ENCODE measurements at regions not wholly inside any gene's neighbourhood (a gene's known extent, or its start where the extent isn't known, plus 50 kb on each side); places are given as distances from the start of the nearest gene placed in this dataset.

DNA sequence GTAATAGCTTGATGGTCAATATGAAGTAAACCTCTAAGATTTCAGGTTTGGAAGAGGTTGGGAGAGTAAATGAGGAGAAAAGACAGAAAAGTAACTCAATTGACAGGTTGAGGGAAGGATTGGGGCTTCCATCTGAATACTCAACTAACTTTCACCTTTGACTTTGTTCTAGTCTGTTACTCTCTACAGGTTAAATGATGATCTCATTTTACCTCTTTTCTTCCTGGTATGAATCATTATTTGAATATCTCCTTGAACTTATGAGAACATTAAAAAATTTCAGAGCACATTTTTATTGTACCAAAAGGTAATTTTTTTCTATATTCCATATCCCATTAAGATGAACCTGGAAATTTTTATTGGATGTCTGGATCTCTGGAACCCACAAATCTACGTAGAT lies 87.9 kb upstream of the KCNH8 start:
- H4K91ac ChIP-seq (replicated peaks; ENCODE audit: insufficient read length, low read length), result no peak overlapping the region
- no peaks in the 10 kb centered on the region for H3K36me3 ChIP-seq (ENCODE audit: control insufficient read depth in 2 of 4, insufficient read depth in 4 of 4, low read length in 3 of 4)
- POLR2A ChIA-PET (ENCODE audit: partially characterized antibody), result no interaction called here
- H3K23me2 ChIP-seq (ENCODE audit: low read depth, low read length), result no peaks in the 10 kb centered on the region
- no peak overlapping the region for H2AFZ ChIP-seq (ENCODE audit: low read length)
- no peaks in the 10 kb centered on the region for H4K20me1 ChIP-seq (replicated peaks in 1 of 2; ENCODE audit: control insufficient read depth in 1 of 2, insufficient read depth in 2 of 2, low read length in 2 of 2)
- H3K4ac ChIP-seq (replicated peaks; ENCODE audit: insufficient read length, low read depth, low read length), result no peak overlapping the region
- H3K4me3 ChIP-seq (ENCODE audit: extremely low read depth in 1 of 4, insufficient read depth in 2 of 4, low read depth in 3 of 4, low read length in 4 of 4), result no peak overlapping the region
- H3K27ac ChIP-seq (ENCODE audit: low read depth, low read length), result no peak overlapping the region
- 88% methylated on average over 1 of the region's 1 CpG; no CpG with 5 or more reads in 1 of the 2 experiments for WGBS, 2 experiments (ENCODE audit: extremely low coverage in 1 of 2, insufficient coverage in 1 of 2, insufficient read length in 1 of 2, insufficient replicate concordance in 2 of 2, low coverage in 1 of 2, low lambda C conversion rate in 2 of 2, missing lambda C conversion rate in 1 of 2)
- DNase-seq (ENCODE audit: low read depth in 1 of 2, low spot score in 2 of 2) (no peak), FAIRE-seq (no peak)
- H3K79me2 ChIP-seq (ENCODE audit: control insufficient read depth in 1 of 2, insufficient read depth in 2 of 2, low read length in 2 of 2), result no peaks in the 10 kb centered on the region
- no peak overlapping the region for H2BK12ac ChIP-seq (ENCODE audit: low read depth, low read length)
- H2BK120ac ChIP-seq (replicated peaks; ENCODE audit: low read depth, low read length), result no peak overlapping the region
- H3K9me3 ChIP-seq (ENCODE audit: insufficient read depth in 2 of 2, low read depth in 1 of 2, low read length in 1 of 2), result no peaks in the 10 kb centered on the region
- no peak overlapping the region for H3K56ac ChIP-seq (replicated peaks; ENCODE audit: insufficient read length, low read depth, low read length)
- TF ChIP-seq CEBPB (IDR thresholded peaks at IDR 0.05; ENCODE audit: low read depth, low read length), result no peak
- TF ChIP-seq SIRT6 (IDR thresholded peaks at IDR 0.05; ENCODE audit: low read length), result no peak
- TF ChIP-seq SP2 (IDR thresholded peaks at IDR 0.05; ENCODE audit: low read length), result no peak
- TF ChIP-seq MAFK (IDR thresholded peaks at IDR 0.05; ENCODE audit: low read depth, low read length), result no peak
- TF ChIP-seq KDM1A (IDR thresholded peaks at IDR 0.05; ENCODE audit: borderline replicate concordance, low read length), result no peak
- TF ChIP-seq, protein P1, sequence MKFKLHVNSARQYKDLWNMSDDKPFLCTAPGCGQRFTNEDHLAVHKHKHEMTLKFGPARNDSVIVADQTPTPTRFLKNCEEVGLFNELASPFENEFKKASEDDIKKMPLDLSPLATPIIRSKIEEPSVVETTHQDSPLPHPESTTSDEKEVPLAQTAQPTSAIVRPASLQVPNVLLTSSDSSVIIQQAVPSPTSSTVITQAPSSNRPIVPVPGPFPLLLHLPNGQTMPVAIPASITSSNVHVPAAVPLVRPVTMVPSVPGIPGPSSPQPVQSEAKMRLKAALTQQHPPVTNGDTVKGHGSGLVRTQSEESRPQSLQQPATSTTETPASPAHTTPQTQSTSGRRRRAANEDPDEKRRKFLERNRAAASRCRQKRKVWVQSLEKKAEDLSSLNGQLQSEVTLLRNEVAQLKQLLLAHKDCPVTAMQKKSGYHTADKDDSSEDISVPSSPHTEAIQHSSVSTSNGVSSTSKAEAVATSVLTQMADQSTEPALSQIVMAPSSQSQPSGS (IDR thresholded peaks at IDR 0.05; ENCODE audit: low read length), result no peak
- no peak for TF ChIP-seq YY1 (IDR thresholded peaks at IDR 0.05; ENCODE audit: low read depth, low read length)
- no peak for TF ChIP-seq TAF1 (IDR thresholded peaks at IDR 0.05; ENCODE audit: low read depth, low read length)
- no peak for TF ChIP-seq TCF12 (IDR thresholded peaks at IDR 0.05; ENCODE audit: low read depth, low read length)
- TF ChIP-seq NRF1 (IDR thresholded peaks at IDR 0.05; ENCODE audit: low read depth, low read length), result no peak
- no peak for TF ChIP-seq SAP30 (IDR thresholded peaks at IDR 0.05; ENCODE audit: insufficient read depth, insufficient replicate concordance, low read length)
- no peak for TF ChIP-seq JUN (IDR thresholded peaks at IDR 0.05; ENCODE audit: low read depth, low read length)
- no peak for TF ChIP-seq TBP (IDR thresholded peaks at IDR 0.05; ENCODE audit: low read depth, low read length)
- TF ChIP-seq HDAC2 (IDR thresholded peaks at IDR 0.05; ENCODE audit: borderline replicate concordance in 1 of 2, low read depth in 2 of 2, low read length in 2 of 2), result no peak
- H3K27me3 ChIP-seq (replicated peaks in 1 of 4; ENCODE audit: control insufficient read depth in 3 of 4, extremely low read depth in 1 of 4, insufficient read depth in 3 of 4, low read length in 3 of 4), result no peaks in the 10 kb centered on the region
- no peak overlapping the region for H3K14ac ChIP-seq (ENCODE audit: insufficient read length)
- CTCF ChIA-PET (ENCODE audit: partially characterized antibody), result interaction anchor here (1.0 kb wide), 1 partner anchor 191 kb away, joined by 4 read pairs; no protein-coding TSS in a partner anchor
- H3K79me1 ChIP-seq (ENCODE audit: low read depth, low read length), result no peaks in the 10 kb centered on the region
- H3K23ac ChIP-seq (ENCODE audit: insufficient read length), result no peak overlapping the region
- H2BK5ac ChIP-seq (ENCODE audit: low read depth, low read length), result no peak overlapping the region
- no peak overlapping the region for H4K8ac ChIP-seq (ENCODE audit: extremely low read depth, insufficient read depth, low read length)
- H3K4me1 ChIP-seq (replicated peaks in 1 of 4; ENCODE audit: control insufficient read depth in 3 of 4, insufficient read depth in 4 of 4, low read length in 3 of 4), result no peaks in the 10 kb centered on the region
- H2BK15ac ChIP-seq (ENCODE audit: low read length), result no peak overlapping the region
- no peak overlapping the region for H2AK5ac ChIP-seq (ENCODE audit: low read depth, low read length)
- H3K4me2 ChIP-seq (ENCODE audit: insufficient read depth in 1 of 2, low read depth in 2 of 2, low read length in 2 of 2), result no peak overlapping the region
- H2BK20ac ChIP-seq (ENCODE audit: low read length), result no peak overlapping the region
- H3K9ac ChIP-seq (replicated peaks in 1 of 4; ENCODE audit: extremely low read depth in 1 of 4, low read depth in 3 of 4, low read length in 3 of 4), result no peak overlapping the region
- H3K18ac ChIP-seq (ENCODE audit: extremely low read depth, low read length), result no peak overlapping the region
- no peak overlapping the region for H4K5ac ChIP-seq (ENCODE audit: insufficient read length, low read depth, low read length)

Measured in H1 (cell line).